GM19238 (cell line): ENCODE measurements at regions not wholly inside any gene's neighbourhood (a gene's known extent, or its start where the extent isn't known, plus 50 kb on each side); places are given as distances from the start of the nearest gene placed in this dataset.
"Not testable (repeated sequence)": the region's sequence is repeated elsewhere in the genome, so short reads cannot be mapped to it uniquely, and the experiment has no call there.

ENCODE experiments used
- DNase-seq: peaks from one replicate; pipeline ENCODE4 v3.0.0; 2011; ENCODE audit warnings: low spot score; ENCODE audit not compliant: insufficient read length

DNA sequence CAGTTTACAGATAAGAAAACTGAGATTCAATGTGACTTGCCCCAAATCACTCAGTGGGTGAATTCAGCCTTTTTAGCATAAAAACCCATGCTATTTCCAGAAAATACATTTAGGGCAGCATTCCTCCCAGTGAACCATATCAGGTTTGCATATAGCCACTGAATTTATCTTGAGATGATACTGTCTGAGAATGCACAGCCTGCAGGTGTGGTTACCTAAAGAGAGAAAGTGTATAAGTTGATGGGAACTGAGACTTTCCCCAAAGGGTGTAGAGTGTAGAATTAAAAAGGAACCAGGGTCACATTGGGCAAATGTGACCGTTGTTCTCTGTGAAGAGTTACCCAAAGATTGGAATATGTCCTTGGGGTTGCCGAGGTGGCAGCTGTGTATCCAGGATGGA, 100.0 kb upstream of the PIK3R1 start:
- no peak for DNase-seq

DNA sequence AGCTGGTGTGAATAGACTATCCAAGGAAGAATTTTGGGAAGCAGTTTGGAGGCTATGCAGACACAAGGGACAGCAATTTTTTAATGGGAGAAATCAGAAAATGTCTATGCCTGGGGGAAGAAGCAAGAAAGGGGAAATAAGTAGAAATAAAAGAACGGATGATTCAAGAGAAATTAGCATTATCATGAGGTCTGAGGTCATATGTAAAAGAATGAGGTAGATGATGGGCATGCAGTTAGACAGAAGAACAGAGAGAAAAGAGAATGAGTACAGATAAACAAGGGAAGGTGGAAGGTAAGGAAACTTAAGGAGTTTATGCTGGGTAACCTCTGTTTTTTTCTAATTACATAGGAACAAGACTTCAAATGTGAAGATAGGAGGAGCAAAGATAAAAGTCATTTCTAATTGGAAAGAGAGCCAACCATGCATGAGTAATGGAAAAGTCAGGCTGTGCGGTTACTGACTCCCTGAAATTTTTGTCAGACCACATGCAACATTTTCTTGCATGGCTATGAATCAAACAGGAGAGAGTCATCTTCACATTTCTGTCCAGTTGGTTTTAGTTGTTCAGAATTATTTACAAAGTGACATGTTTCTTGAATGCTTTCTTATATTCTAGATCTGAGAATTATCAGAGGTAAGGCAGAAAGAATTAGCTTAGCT, 101.0 kb upstream of the PIK3R1 start:
- no peak for DNase-seq

DNA sequence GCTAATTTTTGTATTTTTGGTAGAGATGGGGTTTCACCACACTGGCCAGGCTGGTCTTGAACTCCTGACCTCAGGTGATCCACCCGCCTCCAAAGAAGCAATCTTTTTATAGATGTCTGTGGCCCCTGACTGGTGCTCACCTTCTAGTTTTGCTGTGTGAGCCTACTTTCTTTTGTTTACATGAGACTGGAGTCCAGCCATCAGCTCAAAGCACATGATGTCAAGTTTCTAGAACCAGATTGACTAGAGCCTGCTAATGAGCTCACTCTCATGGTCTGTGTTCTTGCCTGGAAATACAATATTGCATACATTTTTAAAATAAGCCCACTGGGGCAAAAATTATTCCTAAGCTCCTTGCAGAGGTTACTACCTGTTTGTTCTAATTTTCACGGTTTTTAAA, 102.9 kb upstream of the PIK3R1 start:
- no peak for DNase-seq

DNA sequence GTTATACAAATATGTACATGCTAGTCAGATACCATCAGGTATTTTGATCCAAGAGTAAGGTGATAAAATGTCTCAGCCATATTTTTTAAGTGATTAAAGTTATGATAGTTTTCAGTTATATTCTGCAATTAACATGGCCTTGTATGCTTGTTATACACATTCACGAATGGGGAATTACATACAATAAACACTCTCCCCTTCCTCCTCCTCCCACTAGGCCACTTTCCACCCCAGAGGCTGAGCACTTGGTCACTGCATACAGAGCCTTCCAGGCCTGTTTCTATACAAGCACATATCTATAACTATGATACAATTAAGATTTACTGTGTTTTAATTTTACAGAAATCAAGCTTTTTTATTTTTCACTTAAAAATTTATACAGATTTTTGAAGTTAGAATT, 104.7 kb upstream of the PIK3R1 start:
- no peak for DNase-seq

DNA sequence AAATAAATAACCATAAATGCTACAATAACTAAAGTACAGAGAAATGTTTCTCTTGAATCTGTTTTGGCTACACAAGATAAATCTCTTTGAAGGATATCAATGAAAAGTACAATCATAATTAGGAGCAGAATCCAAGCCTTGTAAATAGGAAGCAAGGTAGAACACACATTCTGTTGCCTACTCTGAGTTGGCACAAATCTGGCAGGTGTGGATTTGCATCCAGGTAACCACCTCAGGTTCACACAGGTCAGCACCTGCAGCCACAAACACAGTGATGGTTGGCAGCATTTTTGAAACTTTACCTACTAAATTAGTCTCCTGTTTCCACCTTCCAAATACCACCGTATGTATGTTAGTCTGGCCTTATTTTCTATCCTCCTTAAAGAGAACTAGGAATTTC, 105.3 kb upstream of the PIK3R1 start:
- no peak for DNase-seq

DNA sequence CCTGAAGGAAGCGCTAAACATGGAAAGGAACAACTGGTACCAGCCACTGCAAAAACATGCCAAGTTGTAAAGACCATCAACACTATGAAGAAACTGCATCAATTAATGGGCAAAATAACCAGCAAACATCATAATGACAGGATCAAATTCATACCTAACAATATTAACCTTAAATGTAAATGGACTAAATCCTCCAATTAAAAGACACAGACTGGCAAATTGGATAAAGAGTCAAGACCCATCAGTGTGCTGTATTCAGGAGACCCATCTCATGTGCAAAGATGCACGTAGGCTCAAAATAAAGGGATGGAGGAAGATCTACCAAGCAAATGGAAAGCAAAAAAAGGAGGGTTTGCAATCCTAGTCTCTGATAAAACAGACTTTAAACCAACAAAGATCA, 111.3 kb upstream of the PIK3R1 start:
- DNase-seq, result not testable (repeated sequence)

DNA sequence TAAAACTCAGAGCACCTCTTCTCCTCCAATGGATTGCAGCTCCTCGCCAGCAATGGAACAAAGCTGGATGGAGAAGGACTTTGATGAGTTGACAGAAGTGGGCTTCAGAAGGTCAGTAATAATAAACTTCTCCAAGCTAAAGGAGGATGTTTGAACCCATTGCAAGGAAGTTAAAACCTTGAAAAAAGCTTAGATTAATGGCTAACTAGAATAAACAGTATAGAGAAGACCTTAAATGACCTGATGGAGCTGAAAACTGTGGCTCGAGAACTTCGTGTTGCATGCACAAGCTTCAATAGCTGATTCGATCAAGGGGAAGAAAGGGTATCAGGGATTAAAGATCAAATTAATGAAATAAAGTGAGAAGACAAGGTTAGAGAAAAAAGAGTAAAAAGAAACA, 112.3 kb upstream of the PIK3R1 start:
- not testable (repeated sequence) for DNase-seq

DNA sequence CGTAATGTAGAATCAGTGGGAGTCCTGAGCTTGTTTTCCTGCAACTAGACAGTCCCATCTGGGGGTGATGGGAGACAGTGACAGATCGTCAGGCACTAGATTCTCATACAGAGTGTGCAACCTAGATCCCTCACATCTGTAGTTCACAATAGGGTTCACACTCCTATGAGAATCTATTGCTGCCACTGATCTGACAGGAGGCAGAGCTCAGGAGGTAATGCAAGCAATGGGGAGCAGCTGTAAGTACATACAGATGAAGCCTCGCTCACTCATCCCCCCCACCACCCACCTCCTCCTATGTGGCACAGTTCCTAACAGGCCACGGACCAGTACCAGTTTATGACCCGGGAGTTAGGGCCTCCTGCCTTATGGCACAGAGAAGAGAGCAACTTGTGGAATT, 116.2 kb upstream of the PIK3R1 start:
- no peak for DNase-seq

DNA sequence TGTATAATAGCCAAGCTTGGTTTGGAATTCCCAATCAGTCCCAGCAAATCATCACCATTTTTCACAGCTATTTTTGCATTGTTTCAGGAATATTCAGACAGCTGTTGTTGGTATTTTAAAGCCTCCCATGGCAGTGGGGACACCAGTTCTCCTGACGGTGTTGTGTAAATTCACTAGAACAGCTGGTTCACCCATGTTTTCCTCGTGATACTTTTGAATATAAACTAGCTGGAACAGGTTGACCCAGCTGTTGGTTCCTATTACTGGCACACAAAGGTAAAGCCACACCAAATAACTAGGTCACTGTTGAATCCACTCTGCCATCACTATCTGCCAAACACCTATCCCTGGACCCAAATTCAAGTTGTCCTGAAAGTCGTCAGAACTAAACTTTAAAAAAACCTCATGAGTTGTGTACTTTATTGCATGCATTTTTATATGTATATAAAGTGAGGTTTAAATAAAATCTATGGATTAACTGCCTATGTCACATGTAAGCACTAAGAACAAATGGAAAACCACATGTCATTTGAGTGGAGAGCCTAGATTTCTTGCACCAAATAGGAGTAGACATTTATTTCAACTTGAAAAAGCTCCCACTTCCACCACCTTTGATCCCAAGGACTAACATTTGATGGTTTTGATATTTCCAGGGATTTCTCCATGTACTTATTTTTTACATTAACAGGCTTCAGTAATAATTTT, 121.9 kb upstream of the PIK3R1 start:
- DNase-seq, result no peak

DNA sequence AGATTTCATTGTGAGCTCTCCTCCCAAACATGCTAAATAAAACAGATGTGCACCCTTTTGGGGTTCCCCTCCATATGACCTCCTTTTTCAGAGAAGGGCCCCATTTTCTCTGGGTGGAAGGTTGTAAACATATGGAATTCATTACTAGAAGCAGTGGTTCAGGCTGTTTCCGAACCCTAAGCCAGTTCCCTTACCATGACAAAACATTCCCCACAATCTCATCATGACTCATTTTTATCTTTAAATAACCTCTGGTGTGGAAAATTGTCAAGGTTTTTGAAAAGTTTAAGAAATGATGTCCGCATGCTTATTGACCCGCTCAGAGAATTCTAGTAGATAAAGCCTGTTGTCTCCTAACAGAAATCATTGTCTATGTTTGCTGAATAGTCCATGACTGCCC, 127.3 kb upstream of the PIK3R1 start:
- DNase-seq, result no peak

DNA sequence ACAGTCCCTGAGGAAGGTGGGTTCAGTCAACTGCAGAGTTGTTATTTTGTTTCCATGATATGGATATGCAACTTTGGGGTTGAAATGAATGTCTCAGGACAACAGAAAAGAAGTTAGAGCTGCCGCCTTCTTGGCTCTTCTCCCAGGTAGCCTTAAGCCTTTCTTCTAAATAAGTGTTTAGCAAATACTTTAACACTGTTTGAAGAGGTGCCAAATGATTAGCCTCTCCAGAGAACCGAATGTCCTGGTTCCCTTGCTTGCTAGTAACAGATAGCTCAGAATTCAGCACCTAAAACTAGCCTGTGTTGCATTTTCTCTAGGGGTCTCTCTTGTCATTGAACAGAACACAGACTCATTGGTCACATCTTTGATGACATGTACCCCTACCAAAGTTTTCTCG, 127.7 kb upstream of the PIK3R1 start:
- no peak for DNase-seq

DNA sequence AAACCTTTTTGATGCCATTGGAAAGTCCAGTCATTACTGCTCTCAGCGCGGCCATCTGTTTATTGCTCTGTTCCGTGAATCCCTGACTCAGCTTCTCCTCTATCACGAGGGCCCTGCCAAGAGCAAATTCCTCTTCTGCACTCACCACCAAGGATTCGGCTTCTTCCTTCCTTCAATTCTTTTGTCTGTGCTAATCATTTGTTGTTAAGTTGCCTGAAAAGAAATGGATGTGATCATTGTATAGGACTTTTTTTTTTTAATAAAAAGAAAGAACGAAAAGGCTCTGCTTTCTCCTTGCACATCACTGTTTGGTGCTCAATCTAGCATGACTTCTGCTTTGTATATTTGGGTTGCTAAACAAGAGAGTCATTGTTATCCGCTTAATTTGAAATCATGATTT, 128.7 kb upstream of the PIK3R1 start:
- DNase-seq, result no peak

DNA sequence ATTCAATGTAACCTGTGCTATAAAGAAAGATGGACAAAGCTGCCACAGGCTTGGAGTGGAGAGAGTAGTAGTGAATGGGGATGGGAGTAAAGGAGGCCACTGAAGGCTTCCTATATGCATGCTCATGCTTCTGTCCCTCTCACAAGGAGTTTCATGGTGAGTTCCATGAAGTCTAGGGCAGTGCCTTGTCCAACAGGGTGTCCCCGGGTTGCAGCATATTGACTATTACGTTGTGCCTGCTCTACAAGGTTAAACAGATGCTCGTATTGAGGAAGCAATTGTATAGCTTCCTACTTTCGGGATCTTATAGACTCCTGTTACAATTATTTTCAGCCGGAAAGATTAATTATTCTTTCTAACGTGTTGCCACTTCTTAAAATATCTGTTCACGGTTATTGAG, 129.1 kb upstream of the PIK3R1 start:
- DNase-seq, result no peak

DNA sequence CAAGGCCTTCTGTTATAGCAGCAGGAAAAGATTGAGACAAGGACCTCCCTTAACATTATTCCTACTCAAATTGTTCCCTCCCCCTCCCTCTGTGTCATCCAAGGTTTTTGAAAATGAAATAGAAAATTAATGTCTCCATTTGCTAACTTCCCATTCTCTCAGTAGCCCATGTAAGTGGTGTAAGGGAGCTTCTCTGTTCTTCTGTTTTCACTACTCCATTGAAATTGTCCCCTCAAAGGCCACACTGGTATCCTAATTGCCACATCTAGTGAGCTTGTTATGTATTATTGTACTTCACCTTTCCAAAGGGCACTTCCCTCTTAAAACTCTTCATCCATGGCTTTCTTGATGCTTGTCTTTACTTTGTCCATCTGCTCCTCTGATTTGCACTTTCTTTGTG, 131.2 kb upstream of the PIK3R1 start:
- DNase-seq, result no peak

DNA sequence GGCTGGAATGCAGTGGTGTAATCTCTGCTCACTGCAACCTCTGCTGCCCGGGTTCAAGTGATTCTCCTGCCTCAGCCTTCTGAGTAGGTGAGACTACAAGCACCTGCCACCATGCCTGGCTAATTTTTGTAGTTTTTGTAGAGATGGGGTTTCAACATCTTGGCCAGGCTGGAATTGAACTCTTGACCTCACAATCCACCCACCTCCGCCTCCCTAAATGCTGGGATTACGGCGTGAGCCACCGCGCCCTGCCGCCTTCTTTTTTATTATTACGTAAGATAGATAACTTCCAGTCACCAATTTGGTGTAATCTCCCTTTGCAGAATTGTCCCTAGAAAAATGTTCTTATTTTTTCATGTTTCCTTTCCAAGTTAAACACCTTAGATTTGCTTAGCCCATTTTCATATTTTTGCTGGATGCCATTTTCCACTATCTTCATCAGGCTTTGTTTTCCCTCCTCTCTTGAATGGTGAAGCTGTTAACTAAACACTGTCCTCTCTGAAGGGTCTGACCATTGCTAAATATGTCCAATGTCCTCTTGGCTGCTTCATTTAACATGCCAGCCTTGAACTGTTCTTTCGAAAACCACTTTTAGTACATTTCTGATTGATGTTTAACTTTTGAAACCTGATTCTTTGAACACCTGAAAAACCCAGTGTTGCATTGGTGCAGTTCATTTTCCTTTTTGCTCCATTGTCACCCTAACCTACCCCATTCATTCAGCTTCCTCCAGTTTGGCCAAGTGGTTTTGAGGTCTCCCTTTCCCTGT, 135.1 kb upstream of the PIK3R1 start:
- no peak for DNase-seq

DNA sequence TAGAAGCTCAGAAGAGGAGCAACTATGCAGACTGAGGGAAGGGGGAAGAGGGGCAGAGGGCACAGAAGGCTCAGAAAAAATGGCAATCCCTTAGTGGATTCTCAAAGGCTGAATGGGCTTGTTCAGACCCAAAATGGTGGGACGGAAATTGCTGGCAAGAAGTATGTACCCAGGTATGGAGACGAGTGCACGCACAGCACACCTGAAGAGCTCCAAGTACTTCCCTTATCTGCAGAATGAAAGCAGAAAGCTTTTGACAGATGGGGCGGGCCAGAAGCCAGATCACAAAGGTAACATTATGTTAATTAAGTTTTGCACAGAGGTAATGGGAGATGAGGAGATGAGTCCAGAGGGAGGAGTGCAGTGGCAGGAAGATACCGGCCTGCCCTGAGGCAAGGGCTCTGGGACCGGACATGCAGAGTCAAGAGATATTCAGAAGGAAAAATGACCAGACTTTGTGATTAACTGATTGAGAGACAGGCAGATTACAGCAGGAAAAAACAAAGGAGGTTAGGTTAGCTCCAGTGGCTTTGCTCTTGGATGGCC, 138.1 kb upstream of the PIK3R1 start:
- no peak for DNase-seq

DNA sequence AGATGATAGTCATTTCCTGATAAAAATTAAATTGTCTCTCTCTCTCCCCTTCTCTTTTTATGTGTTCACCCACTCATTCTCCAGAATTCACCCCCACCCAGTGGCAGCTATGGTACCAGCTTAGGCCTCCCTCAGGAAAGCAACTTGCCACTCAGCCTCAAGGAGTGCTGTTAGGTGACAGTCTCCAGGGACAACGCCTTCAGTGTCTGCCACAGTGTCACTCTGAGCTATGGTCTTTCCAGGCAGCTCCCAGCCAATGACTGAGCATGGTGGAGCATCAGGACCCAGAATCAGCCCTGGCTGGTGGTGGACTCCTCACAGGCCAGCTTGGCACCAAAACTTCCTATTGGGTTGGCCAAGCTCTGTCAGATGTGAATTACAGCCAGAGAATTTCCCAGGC, 140.9 kb upstream of the PIK3R1 start:
- no peak for DNase-seq

DNA sequence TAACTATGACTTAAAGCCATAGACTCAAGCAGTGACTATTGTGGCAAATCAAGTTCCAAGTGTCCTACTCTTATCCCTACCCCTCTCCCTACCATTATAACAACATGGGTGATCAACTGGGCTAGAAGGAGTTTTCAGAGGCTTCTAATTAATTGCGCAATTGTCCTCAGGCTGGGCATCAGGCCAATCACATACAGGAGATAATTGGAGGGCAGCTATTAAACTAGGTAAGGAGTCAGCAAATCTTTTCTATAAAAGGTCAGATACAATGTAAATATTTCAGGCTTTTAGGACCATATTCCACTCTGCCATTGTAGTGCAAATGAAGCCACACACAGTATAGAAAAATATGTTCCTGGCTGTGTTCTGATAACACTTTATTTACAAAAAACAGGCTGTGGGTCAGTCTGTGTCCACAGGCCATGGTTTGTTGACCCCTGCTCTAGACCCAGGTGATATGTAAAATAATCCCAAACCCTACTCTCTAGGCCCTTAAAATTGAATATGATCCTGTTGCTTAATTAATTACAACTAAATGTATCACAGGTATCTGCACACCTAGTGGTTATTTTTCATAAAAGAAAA, 141.4 kb upstream of the PIK3R1 start:
- DNase-seq, result no peak

DNA sequence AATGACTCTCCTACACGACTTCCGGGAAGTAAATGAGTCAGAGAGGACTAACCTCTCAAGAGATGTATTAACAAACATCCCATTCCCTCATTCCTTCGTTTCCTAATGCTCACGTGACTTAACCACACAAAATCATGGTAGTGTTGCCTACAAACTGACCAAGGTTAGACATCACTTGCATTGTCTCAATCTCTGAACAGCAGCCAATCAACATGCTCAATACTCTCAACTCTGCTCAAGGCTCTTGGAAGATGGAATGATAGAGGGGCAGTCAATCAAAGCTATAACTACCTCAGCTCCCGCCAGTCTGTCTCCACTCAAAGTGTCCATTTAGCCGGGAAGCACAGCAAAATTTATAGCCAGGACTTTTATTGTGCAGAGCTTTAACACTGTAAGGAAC, 143.8 kb upstream of the PIK3R1 start:
- no peak for DNase-seq

DNA sequence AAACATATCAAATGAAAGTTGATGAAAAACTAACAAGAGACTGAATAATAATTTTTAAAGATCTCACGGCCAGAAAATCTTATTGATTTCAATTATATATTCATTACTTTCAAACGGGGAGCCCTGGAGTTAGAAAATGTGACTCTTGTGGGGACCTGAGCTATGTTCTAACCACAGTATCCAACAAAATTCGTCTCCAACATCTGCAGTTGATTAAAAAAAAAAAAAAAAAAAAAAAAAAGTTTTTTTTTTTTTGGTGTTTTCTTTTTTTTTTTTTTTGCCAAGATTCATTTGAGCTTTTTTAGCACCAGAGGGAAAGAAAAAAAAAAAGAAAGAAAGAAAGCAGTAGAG, 144.3 kb upstream of the PIK3R1 start:
- DNase-seq, result no peak

DNA sequence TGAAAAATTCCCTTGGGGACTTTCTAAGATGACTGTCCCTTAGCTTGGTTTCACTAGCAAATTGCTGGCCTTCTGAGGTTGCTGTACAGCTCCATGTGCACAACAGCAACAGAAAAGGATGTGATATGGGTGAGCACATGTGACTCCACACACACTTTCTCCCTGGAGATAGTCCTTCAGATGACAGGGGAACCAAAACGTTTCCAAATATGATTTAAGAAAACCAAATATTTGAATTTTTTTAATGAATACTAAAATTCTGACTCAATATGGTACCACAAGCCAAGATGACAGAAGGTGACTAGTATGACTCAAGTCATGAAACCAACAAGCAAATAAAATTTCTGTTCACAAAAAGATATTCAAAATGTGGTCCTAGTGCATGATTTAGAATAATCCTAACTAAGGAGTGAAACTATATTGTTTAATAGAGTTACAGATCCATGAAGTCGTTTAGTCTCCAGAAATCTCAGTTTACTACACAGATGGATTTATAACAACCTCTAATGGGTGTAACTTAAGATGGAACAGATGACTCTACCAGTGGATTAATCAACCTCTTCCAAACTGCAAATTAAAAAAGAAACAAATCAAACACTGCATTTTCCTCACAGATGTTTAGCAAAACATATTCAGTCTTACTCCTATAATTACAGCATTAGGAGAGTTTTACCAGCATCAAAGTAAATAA, 144.8 kb upstream of the PIK3R1 start:
- peak; percentile 45 for DNase-seq
